Dermis blood vessel endothelial cell (primary cell): ENCODE measurements at regions not wholly inside any gene's neighbourhood (a gene's known extent, or its start where the extent isn't known, plus 50 kb on each side); places are given as distances from the start of the nearest gene placed in this dataset.
"Not testable (repeated sequence)": the region's sequence is repeated elsewhere in the genome, so short reads cannot be mapped to it uniquely, and the experiment has no call there.

ENCODE experiments used
- DNase-seq: peaks from one replicate; pipeline ENCODE4 v3.0.0; 2010

DNA sequence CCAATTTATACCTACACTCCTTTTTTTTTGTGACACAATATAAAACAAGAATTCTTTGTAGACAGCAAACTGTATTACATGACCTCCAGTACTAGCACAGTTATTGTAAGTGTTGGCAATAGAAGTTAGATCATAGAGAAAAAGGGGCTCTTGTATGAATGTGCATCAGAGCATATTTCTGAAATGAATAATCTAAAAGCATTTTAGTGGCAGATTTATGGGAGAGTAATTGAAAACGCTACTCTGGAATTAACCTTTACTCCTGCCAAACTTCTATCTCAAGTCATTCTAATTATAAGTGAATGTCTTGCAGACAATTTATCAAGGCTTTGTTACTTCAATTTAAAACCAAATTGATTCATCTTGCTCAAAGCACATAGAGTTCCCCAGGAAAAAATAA is 968.1 kb downstream of the TAF11L14 start:
- DNase-seq = no peak

DNA sequence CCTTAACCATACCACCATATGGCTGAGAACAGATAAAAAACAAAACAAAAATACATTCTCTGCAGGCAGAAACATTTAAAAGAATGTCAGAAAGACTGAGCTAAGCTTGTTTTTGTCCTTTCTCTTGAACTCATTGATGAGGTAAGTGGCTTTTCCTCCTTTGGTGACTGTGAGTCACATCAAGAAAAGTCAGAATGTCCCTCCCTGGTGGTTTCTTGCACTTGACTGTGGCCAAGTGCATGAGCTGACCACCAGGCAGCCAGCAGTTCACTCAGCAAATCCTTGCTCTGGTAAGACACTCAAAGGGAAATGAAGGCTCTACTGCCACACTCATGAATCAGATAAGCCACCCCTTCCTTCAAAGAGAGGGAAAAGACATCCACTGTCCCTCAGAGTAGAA is 970.9 kb downstream of the TAF11L14 start:
- no peak for DNase-seq

- DNase-seq = no peak
These were observed 973.3 kb downstream of the TAF11L14 start for GRCh38 chr5:18607570-18607969.

DNA sequence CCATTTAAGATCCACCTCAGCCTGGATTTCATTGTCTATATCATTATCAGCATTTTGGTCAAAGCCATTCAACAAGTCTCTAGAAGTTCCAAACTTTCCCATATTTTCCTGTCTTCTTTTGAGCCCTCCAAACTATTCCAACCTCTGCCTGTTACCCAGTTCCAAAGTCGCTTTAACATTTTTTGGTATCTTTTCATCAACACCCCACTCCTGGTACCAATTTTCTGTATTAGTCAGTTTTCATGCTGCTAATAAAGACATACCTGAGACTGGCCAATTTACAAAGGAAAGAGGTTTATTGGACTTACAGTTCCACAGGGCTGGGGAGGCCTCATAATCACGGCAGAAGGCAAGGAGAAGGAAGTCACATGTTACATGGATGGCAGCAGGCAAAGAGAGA is 982.9 kb downstream of the TAF11L14 start:
- DNase-seq = not testable (repeated sequence)

DNA sequence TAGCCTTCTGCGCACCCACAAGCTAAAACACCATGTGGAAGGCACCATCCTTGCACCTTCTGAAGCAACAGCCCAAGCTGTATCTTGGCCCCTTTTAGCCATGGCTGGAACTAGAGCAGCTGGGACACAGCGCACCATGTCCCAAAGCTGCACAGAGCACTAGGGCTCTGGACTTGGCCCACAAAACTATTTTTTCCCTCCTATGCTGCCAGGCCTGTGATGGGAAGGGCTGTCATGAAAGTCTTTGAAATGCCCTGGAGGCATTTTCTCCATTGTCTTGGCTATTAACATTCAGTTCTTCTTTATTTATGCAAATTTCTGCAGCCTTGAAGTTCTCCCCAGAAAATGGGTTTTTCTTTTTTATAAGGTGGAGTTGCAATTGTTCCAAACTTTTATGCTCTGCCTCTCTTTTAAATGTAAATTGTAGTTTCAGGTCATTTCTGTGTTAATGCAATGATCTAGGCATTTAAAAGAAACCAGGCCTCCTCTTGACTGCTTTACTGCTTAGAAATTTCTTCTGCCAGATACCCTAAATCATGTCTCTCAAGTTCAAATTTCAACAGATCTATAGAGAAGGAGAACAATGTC is 996.3 kb downstream of the TAF11L14 start:
- no peak for DNase-seq

- no peak for DNase-seq
These were observed 1018.4 kb downstream of the TAF11L14 start for GRCh38 chr5:18652404-18653215.

GRCh38 chr5:18653216-18653752 is 1019.0 kb downstream of the TAF11L14 start:
- no peak for DNase-seq

- DNase-seq = no peak
These were observed 1026.3 kb downstream of the TAF11L14 start for GRCh38 chr5:18660511-18660910.

- no peak for DNase-seq
These were observed 1028.0 kb downstream of the TAF11L14 start for GRCh38 chr5:18662231-18662630.

GRCh38 chr5:18674212-18674611 is 1040.0 kb downstream of the TAF11L14 start:
- DNase-seq = not testable (repeated sequence)

DNA sequence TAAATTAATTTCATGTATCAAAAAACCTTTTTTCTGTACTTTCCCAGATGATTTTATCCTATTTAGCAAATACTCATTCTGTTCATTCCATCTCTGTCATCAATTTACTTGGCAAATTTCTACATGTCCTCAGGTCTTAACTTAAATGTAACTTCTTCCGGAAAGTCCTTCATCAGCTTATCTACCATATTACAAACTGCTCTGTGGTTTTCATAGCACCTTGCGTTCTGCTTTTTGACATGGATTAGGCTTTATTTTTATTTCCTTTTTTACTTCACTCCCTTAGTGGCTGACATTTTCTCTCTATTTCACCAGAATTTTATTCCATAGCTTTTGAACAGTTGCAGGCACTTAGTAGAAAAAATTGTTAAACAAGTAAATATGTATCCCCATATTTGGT is 1040.8 kb downstream of the TAF11L14 start:
- DNase-seq = no peak

- DNase-seq = no peak
These were observed 1052.0 kb downstream of the TAF11L14 start for GRCh38 chr5:18686253-18686652.

GRCh38 chr5:18687429-18687828 is 1053.2 kb downstream of the TAF11L14 start:
- DNase-seq = no peak

DNA sequence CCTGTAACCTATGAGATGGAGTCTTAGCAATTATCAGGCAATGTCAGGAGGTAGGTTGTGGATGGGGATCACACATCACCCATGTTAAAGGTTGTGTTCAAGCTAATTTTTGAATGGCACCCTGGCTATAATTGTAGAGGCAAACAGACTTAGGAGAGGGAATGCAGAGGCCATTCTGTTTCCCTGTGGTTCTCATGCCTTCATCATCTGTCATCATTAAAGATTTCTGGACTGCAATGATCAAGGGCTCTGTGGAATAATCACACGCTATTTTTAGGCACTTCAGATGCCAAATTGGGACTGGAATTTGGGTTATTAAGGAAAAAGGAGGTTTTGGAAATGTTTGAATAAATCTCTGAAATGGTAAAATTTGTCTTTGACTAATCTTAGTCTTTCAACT is 1065.4 kb downstream of the TAF11L14 start:
- DNase-seq = no peak

GRCh38 chr5:18702821-18703220 is 1068.6 kb downstream of the TAF11L14 start:
- no peak for DNase-seq

- DNase-seq = no peak
These were observed 1078.8 kb downstream of the TAF11L14 start for GRCh38 chr5:18712936-18713485.

GRCh38 chr5:18720002-18720401 is 1085.7 kb downstream of the TAF11L14 start:
- DNase-seq = no peak

- DNase-seq = no peak
These were observed 1098.6 kb downstream of the TAF11L14 start for GRCh38 chr5:18732556-18733479.

- no peak for DNase-seq
These were observed 1101.8 kb downstream of the TAF11L14 start for GRCh38 chr5:18736051-18736398.

- not testable (repeated sequence) for DNase-seq
These were observed 1102.5 kb downstream of the TAF11L14 start for GRCh38 chr5:18736736-18737135.

- DNase-seq = no peak
These were observed 1106.0 kb downstream of the TAF11L14 start for GRCh38 chr5:18740301-18740700.

GRCh38 chr5:18742830-18743229 is 1108.6 kb downstream of the TAF11L14 start:
- no peak for DNase-seq

DNA sequence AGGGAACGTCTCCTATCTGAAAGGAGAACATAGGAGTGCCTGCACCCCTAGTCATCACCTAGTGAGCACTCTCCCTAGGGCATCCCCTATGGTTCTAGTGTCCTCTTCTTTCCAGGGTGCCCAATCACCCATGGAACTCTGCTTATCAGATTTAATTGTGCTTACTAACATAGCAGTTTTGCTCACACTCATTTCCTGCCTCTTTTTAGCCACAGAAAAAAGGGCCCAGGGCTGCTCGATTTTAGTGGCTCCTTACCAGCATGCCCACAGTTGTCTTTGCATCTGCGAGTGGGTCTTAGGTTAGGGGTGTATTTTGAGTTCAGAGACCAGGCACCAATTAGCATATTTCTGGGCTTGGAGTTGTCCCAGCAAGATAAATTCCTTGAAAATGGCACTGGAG is 1110.2 kb downstream of the TAF11L14 start:
- no peak for DNase-seq
